Lung (tissue), 11 donors: ENCODE measurements at regions not wholly inside any gene's neighbourhood (a gene's known extent, or its start where the extent isn't known, plus 50 kb on each side); places are given as distances from the start of the nearest gene placed in this dataset.

Source experiments
- ATAC-seq: fragments of 200-7000 bp; cut with Tn5 transposase; one replicate; pipeline ENCODE4 v1.9.1; 2020; ENCODE audit warnings: moderate number of reproducible peaks; ENCODE audit not compliant: insufficient read depth, low FRiP score
- DNase-seq, 3 donors: peaks; one replicate each; pipeline ENCODE4 v3.0.0-alpha.2; 2013 to 2017
- H3K27ac ChIP-seq, 2 donors: one replicate each; pipeline ENCODE4 v1.5.1; 2013; ENCODE audit warnings: mild to moderate bottlenecking in 2 of 2, moderate library complexity in 2 of 2, control low read depth in 1 of 2, inconsistent platforms in 1 of 2, low read depth in 1 of 2, low read length in 1 of 2
- H3K27me3 ChIP-seq, 3 donors: one replicate each; pipeline ENCODE4 v1.5.1; 2013; ENCODE audit warnings: low read length in 2 of 3; ENCODE audit not compliant: control insufficient read depth in 3 of 3, insufficient read depth in 3 of 3
- H3K36me3 ChIP-seq, 4 donors: one replicate each; pipeline ENCODE4 v1.5.1; 2013; ENCODE audit warnings: low read length in 4 of 4, mild to moderate bottlenecking in 1 of 4, moderate library complexity in 1 of 4; ENCODE audit not compliant: control insufficient read depth in 4 of 4, insufficient read depth in 4 of 4
- H3K4me1 ChIP-seq, 5 donors: one replicate each; pipeline ENCODE4 v1.5.1; 2013; ENCODE audit warnings: low read length in 5 of 5, mild to moderate bottlenecking in 2 of 5, moderate library complexity in 1 of 5; ENCODE audit not compliant: control insufficient read depth in 5 of 5, insufficient read depth in 5 of 5
- H3K4me3 ChIP-seq: one replicate; pipeline ENCODE4 v1.5.1; 2013; ENCODE audit warnings: mild to moderate bottlenecking, control low read depth, moderate library complexity
- H3K9ac ChIP-seq, 2 donors: one replicate each; pipeline ENCODE4 v1.5.1; 2013; ENCODE audit warnings: low read length in 2 of 2, control low read depth in 1 of 2; ENCODE audit not compliant: insufficient read depth in 1 of 2
- H3K9me3 ChIP-seq, 4 donors: one replicate each; pipeline ENCODE4 v1.5.1; 2013; ENCODE audit warnings: low read length in 3 of 4, mild to moderate bottlenecking in 1 of 4, moderate library complexity in 1 of 4; ENCODE audit not compliant: control insufficient read depth in 4 of 4, insufficient read depth in 3 of 4
- WGBS, 2 donors: extraction: QIAGEN DNeasy Blood & Tissue Kit; methylation state at CpG; one replicate each; pipeline ENCODE4 v1.1.7; 2013; 5-methylcytosine and 5-hydroxymethylcytosine counted together
- TF ChIP-seq, protein P1 (sequence below): IDR thresholded peaks from 2 replicates; pipeline ENCODE4 v1.5.1; 2012; ENCODE audit warnings: mild to moderate bottlenecking; ENCODE audit errors: control extremely low read depth, extremely low read depth
- donor health status: control.
- donor health status: control.
- donor health status: Bipolar disorder and iron deficiency.
- donor health status: healthy.
- donor health status: DM: yes; HTN: yes; CAD: no.

DNA sequence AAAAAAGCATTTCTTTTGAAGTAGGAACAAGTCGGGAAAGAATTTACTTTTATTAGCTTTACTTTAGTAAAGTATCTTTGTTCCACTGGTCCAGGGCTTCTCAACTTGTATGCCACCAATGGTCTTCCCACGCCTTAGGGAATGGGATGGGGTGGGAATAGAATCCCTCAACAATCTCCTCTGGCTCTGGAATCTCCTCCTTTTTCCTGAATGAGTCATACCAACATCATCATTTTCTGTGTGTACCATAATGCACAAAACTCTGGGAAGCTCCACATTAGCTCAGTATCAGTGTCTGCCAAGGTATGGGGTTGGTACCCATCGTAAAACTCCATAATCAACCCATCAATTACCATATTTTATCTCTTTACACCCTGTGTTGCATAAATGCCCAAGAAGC lies 159.4 kb upstream of the BMPER start:
- Histone ChIP-seq H3K27me3 (no peaks in the 10 kb centered on the region), H3K9me3 (no peaks in the 10 kb centered on the region), H3K27ac (no peak overlapping the region), H3K4me1 (peaks cover 0 to 17% (median 7%) of the 10 kb centered on the region in 5 donors), H3K9ac (no peak overlapping the region), H3K4me3 (no peak overlapping the region), H3K36me3 (no peaks in the 10 kb centered on the region)
- DNase-seq (no peak), ATAC-seq (no peak)
- 71 to 95% methylated on average over 3 of the region's 3 CpGs for WGBS, 2 donors
- TF ChIP-seq, protein P1, sequence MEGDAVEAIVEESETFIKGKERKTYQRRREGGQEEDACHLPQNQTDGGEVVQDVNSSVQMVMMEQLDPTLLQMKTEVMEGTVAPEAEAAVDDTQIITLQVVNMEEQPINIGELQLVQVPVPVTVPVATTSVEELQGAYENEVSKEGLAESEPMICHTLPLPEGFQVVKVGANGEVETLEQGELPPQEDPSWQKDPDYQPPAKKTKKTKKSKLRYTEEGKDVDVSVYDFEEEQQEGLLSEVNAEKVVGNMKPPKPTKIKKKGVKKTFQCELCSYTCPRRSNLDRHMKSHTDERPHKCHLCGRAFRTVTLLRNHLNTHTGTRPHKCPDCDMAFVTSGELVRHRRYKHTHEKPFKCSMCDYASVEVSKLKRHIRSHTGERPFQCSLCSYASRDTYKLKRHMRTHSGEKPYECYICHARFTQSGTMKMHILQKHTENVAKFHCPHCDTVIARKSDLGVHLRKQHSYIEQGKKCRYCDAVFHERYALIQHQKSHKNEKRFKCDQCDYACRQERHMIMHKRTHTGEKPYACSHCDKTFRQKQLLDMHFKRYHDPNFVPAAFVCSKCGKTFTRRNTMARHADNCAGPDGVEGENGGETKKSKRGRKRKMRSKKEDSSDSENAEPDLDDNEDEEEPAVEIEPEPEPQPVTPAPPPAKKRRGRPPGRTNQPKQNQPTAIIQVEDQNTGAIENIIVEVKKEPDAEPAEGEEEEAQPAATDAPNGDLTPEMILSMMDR: no peak

DNA sequence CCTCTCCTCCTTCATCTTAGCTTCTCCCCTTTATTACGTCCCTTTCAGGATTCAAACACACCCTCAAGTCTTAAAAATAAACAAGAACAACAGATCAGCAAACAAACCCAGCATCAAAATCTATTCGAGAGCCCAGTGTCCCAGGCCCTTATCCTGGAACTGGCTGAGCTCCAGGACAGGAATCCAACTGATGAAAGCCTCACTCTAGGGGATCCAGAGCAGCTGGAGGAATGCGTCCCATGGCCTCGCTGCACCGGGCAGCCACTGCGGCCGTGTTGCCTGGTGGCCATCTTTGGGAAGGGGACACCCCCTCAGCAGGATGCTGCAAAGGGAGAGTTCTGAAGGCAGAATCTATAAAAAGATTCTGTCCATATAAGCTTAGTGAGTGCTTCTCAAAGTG lies 156.5 kb upstream of the BMPER start:
- WGBS, 2 donors: 75 to 83% methylated on average over 7 of the region's 7 CpGs

DNA sequence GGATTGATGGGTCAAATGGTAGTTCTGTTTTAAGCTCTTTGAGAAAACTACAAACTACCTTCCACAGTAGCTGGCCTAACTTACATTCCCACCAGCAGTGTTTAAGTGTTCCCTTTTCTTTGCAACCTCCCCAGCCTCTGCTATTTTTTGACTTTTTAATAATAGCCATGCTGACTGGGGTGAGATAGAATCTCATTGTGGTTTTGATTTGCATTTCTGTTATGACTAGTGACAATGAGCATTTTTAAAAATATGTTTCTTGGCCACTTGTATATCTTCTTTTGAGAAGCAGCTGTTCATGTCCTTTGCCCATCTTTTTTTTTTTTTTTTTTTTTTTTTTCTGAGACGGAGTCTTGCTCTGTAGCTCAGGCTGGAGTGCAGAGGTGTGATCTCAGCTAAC lies 155.2 kb upstream of the BMPER start:
- Histone ChIP-seq H3K4me3 (no peak overlapping the region), H3K9ac (no peak overlapping the region), H3K27ac (no peak overlapping the region), H3K36me3 (no peaks in the 10 kb centered on the region), H3K27me3 (no peaks in the 10 kb centered on the region), H3K9me3 (no peaks in the 10 kb centered on the region), H3K4me1 (peaks cover 0 to 23% (median 2%) of the 10 kb centered on the region in 5 donors)
- DNase-seq: no peak
- TF ChIP-seq, protein P1: no peak
- 73 to 79% methylated on average over 1 of the region's 1 CpG for WGBS, 2 donors
- ATAC-seq: no peak

More for the DNA sequence above, 156.5 kb upstream of the BMPER start:
- Histone ChIP-seq H3K27ac (no peak overlapping the region), H3K36me3 (no peaks in the 10 kb centered on the region), H3K27me3 (no peaks in the 10 kb centered on the region), H3K9me3 (no peaks in the 10 kb centered on the region), H3K4me1 (peaks cover 0 to 12% (median 5%) of the 10 kb centered on the region in 5 donors), H3K9ac (no peak overlapping the region), H3K4me3 (no peak overlapping the region)
- no peak for DNase-seq
- TF ChIP-seq, protein P1: no peak
- ATAC-seq: no peak

DNA sequence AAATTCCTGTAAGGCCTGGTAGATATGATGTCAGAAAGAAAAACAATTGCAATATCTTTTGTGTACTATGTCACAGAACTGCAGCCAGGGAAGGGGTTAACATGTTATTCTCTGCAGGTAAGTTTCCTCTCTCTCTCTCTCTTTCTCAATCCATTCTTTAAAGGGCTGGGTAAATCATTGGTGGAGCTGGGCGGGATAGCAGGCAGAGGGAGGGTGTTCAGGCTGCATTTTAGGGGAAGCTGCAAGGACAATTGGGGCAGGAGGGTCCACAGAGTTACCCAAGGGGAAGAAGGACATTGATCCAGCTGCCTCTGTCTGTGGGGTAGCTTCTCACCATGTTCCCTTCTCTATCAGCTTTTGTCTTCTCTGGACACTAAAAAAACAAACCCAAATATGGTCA lies 153.9 kb upstream of the BMPER start:
- no peak for DNase-seq
- Histone ChIP-seq H3K27me3 (no peaks in the 10 kb centered on the region), H3K9ac (no peak overlapping the region), H3K9me3 (no peaks in the 10 kb centered on the region), H3K4me3 (no peak overlapping the region), H3K4me1 (peaks cover 0 to 27% (median 5%) of the 10 kb centered on the region in 5 donors), H3K36me3 (no peaks in the 10 kb centered on the region), H3K27ac (no peak overlapping the region)
- 71 to 82% methylated on average over 1 of the region's 1 CpG for WGBS, 2 donors
- TF ChIP-seq, protein P1: no peak
- ATAC-seq: no peak
